ENCODE measurements at regions not wholly inside any gene's neighbourhood (a gene's known extent, or its start where the extent isn't known, plus 50 kb on each side); places are given as distances from the start of the nearest gene placed in this dataset.

- H3K4me3 ChIP-seq (ENCODE audit: control insufficient read depth in 1 of 7, extremely low read depth in 1 of 7, insufficient read depth in 4 of 7, low read depth in 2 of 7, low read length in 6 of 7) = no peak overlapping the region
- peaks cover 0 to 10% (median 3%) of the 10 kb centered on the region in 5 experiments for H3K9me3 ChIP-seq (ENCODE audit: control extremely low read depth in 1 of 5, control insufficient read depth in 4 of 5, insufficient read depth in 2 of 5, low read depth in 1 of 5, low read length in 4 of 5)
- DNase-seq = no peak
- no peak overlapping the region for H3K27ac ChIP-seq (ENCODE audit: insufficient read depth in 1 of 2, low read depth in 1 of 2, low read length in 2 of 2, poor library complexity in 1 of 2, severe bottlenecking in 2 of 2)
- H3K36me3 ChIP-seq (ENCODE audit: control insufficient read depth in 4 of 4, insufficient read depth in 4 of 4, low read length in 3 of 4) = no peaks in the 10 kb centered on the region
- H3K27me3 ChIP-seq (replicated peaks in 2 of 5; ENCODE audit: control insufficient read depth in 4 of 5, insufficient read depth in 5 of 5, low read length in 4 of 5) = no peaks in the 10 kb centered on the region
- ChIA-PET POLR2A (no interaction called here), CTCF (no interaction called here)
- no CpG with 5 or more reads among the region's 5 CpGs for WGBS (ENCODE audit: insufficient coverage)
- H3K4me1 ChIP-seq (ENCODE audit: control extremely low read depth in 1 of 4, control insufficient read depth in 4 of 4, insufficient read depth in 4 of 4, low read length in 3 of 4) = no peaks in the 10 kb centered on the region
These were observed 168.3 kb upstream of the SPRY2 start for GRCh38 chr13:80509264-80509663.

DNA sequence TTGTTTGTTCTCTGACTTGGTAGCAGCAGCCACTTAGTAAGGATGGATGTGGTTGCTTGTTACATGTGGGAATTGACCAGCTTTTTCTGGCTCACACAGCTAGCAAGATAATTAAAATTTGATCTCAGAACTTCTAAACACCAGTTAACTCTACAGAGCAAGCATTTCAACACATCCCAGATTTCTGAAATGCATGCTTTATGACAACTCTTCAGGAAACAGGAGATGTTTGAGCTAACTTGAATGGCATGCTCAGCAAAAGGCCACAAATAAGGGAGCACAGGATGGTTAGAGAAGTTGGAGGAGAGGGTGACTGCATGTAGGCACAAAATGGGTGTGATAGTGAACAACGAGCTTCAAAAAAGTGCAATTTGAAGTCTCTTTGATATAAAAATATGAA is 167.1 kb upstream of the SPRY2 start:
- Histone ChIP-seq H3K4me3 (ENCODE audit: control insufficient read depth in 1 of 7, extremely low read depth in 1 of 7, insufficient read depth in 4 of 7, low read depth in 2 of 7, low read length in 6 of 7) (no peak overlapping the region), H3K9me3 (ENCODE audit: control extremely low read depth in 1 of 5, control insufficient read depth in 4 of 5, insufficient read depth in 2 of 5, low read depth in 1 of 5, low read length in 4 of 5) (peaks cover 0 to 10% (median 3%) of the 10 kb centered on the region in 5 experiments), H3K4me1 (ENCODE audit: control extremely low read depth in 1 of 4, control insufficient read depth in 4 of 4, insufficient read depth in 4 of 4, low read length in 3 of 4) (no peaks in the 10 kb centered on the region), H3K27me3 (replicated peaks in 2 of 5; ENCODE audit: control insufficient read depth in 4 of 5, insufficient read depth in 5 of 5, low read length in 4 of 5) (no peaks in the 10 kb centered on the region), H3K27ac (ENCODE audit: insufficient read depth in 1 of 2, low read depth in 1 of 2, low read length in 2 of 2, poor library complexity in 1 of 2, severe bottlenecking in 2 of 2) (no peak overlapping the region), H3K36me3 (ENCODE audit: control insufficient read depth in 4 of 4, insufficient read depth in 4 of 4, low read length in 3 of 4) (no peaks in the 10 kb centered on the region)
- POLR2A ChIA-PET = no interaction called here
- 100% methylated on average over 1 of the region's 1 CpG for WGBS (ENCODE audit: insufficient coverage)
- no peak for DNase-seq
- CTCF ChIA-PET = interaction anchor here (1.6 kb wide), 1 partner anchor 9 kb away, joined by 4 read pairs; no protein-coding TSS in a partner anchor

- CTCF ChIA-PET = no interaction called here
- 78% methylated on average over 1 of the region's 4 CpGs for WGBS (ENCODE audit: insufficient coverage)
- POLR2A ChIA-PET = no interaction called here
These were observed 163.5 kb upstream of the SPRY2 start for GRCh38 chr13:80504453-80504852.

GRCh38 chr13:80502359-80502758 is 161.4 kb upstream of the SPRY2 start:
- Histone ChIP-seq H3K27ac (ENCODE audit: insufficient read depth in 1 of 2, low read depth in 1 of 2, low read length in 2 of 2, poor library complexity in 1 of 2, severe bottlenecking in 2 of 2) (no peak overlapping the region), H3K4me3 (ENCODE audit: control insufficient read depth in 1 of 7, extremely low read depth in 1 of 7, insufficient read depth in 4 of 7, low read depth in 2 of 7, low read length in 6 of 7) (no peak overlapping the region), H3K27me3 (replicated peaks in 2 of 5; ENCODE audit: control insufficient read depth in 4 of 5, insufficient read depth in 5 of 5, low read length in 4 of 5) (no peaks in the 10 kb centered on the region), H3K9me3 (ENCODE audit: control extremely low read depth in 1 of 5, control insufficient read depth in 4 of 5, insufficient read depth in 2 of 5, low read depth in 1 of 5, low read length in 4 of 5) (peaks cover 0 to 10% (median 3%) of the 10 kb centered on the region in 5 experiments), H3K36me3 (ENCODE audit: control insufficient read depth in 4 of 4, insufficient read depth in 4 of 4, low read length in 3 of 4) (no peaks in the 10 kb centered on the region), H3K4me1 (ENCODE audit: control extremely low read depth in 1 of 4, control insufficient read depth in 4 of 4, insufficient read depth in 4 of 4, low read length in 3 of 4) (no peaks in the 10 kb centered on the region)
- DNase-seq = no peak
- ChIA-PET CTCF (interaction anchor here (1.1 kb wide), 1 partner anchor 29 kb away, joined by 4 read pairs; no protein-coding TSS in a partner anchor), POLR2A (no interaction called here)

More at GRCh38 chr13:80504453-80504852, 163.5 kb upstream of the SPRY2 start:
- Histone ChIP-seq H3K4me3 (ENCODE audit: control insufficient read depth in 1 of 7, extremely low read depth in 1 of 7, insufficient read depth in 4 of 7, low read depth in 2 of 7, low read length in 6 of 7) (no peak overlapping the region), H3K9me3 (ENCODE audit: control extremely low read depth in 1 of 5, control insufficient read depth in 4 of 5, insufficient read depth in 2 of 5, low read depth in 1 of 5, low read length in 4 of 5) (peaks cover 0 to 10% (median 3%) of the 10 kb centered on the region in 5 experiments), H3K27me3 (replicated peaks in 2 of 5; ENCODE audit: control insufficient read depth in 4 of 5, insufficient read depth in 5 of 5, low read length in 4 of 5) (no peaks in the 10 kb centered on the region), H3K36me3 (ENCODE audit: control insufficient read depth in 4 of 4, insufficient read depth in 4 of 4, low read length in 3 of 4) (no peaks in the 10 kb centered on the region), H3K4me1 (ENCODE audit: control extremely low read depth in 1 of 4, control insufficient read depth in 4 of 4, insufficient read depth in 4 of 4, low read length in 3 of 4) (no peaks in the 10 kb centered on the region), H3K27ac (ENCODE audit: insufficient read depth in 1 of 2, low read depth in 1 of 2, low read length in 2 of 2, poor library complexity in 1 of 2, severe bottlenecking in 2 of 2) (no peak overlapping the region)
- no peak for DNase-seq

GRCh38 chr13:80501556-80501955 is 160.6 kb upstream of the SPRY2 start:
- POLR2A ChIA-PET = no interaction called here
- Histone ChIP-seq H3K4me3 (ENCODE audit: control insufficient read depth in 1 of 7, extremely low read depth in 1 of 7, insufficient read depth in 4 of 7, low read depth in 2 of 7, low read length in 6 of 7) (no peak overlapping the region), H3K9me3 (ENCODE audit: control extremely low read depth in 1 of 5, control insufficient read depth in 4 of 5, insufficient read depth in 2 of 5, low read depth in 1 of 5, low read length in 4 of 5) (peaks cover 0 to 10% (median 3%) of the 10 kb centered on the region in 5 experiments), H3K4me1 (ENCODE audit: control extremely low read depth in 1 of 4, control insufficient read depth in 4 of 4, insufficient read depth in 4 of 4, low read length in 3 of 4) (no peaks in the 10 kb centered on the region), H3K27ac (ENCODE audit: insufficient read depth in 1 of 2, low read depth in 1 of 2, low read length in 2 of 2, poor library complexity in 1 of 2, severe bottlenecking in 2 of 2) (no peak overlapping the region), H3K36me3 (ENCODE audit: control insufficient read depth in 4 of 4, insufficient read depth in 4 of 4, low read length in 3 of 4) (no peaks in the 10 kb centered on the region), H3K27me3 (replicated peaks in 2 of 5; ENCODE audit: control insufficient read depth in 4 of 5, insufficient read depth in 5 of 5, low read length in 4 of 5) (no peaks in the 10 kb centered on the region)
- WGBS (ENCODE audit: insufficient coverage) = 87% methylated on average over 2 of the region's 3 CpGs
- CTCF ChIA-PET = interaction anchor here (1.1 kb wide), 1 partner anchor 28 kb away, joined by 4 read pairs; no protein-coding TSS in a partner anchor
- no peak for DNase-seq

DNA sequence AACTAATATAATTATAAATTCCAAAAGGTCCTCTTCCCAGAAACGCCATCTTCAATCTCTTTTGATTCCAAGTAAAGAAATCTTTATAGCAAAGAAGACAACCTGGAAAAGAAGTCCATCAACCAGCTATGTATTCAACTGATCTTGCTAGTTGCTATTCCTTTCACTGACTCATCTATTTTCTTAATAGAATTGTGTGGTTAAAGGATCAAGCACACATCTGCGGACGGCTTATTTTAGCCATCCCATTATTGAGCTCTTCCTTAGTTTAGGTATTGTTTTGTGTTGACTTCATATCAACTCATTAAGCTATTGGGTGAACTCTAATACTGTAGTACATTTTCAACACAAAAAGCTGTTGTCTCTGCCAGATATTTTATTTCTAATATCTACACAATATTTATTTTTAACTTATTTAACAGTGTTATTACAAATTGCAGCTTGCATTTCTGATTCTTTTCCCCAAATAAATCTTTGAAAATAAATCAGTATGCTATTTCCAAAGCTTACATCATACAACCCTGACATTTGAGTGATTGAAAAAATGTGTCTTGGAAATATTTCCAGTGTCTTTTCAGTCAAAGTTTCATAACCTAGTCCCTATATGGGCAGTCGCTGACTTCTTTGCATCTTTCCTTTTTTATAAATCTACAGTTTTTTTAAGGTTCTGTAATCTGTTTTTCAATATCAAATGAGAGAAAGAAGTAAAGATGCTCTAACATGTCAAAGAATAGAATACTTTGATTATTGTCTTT is 158.8 kb upstream of the SPRY2 start:
- H3K27ac ChIP-seq (ENCODE audit: insufficient read depth in 1 of 2, low read depth in 1 of 2, low read length in 2 of 2, poor library complexity in 1 of 2, severe bottlenecking in 2 of 2) = no peak overlapping the region
- WGBS (ENCODE audit: insufficient coverage) = no CpG with 5 or more reads among the region's 4 CpGs
- H3K9me3 ChIP-seq (ENCODE audit: control extremely low read depth in 1 of 5, control insufficient read depth in 4 of 5, insufficient read depth in 2 of 5, low read depth in 1 of 5, low read length in 4 of 5) = peaks cover 0 to 2% (median 0%) of the 10 kb centered on the region in 5 experiments
- POLR2A ChIA-PET = no interaction called here
- H3K36me3 ChIP-seq (ENCODE audit: control insufficient read depth in 4 of 4, insufficient read depth in 4 of 4, low read length in 3 of 4) = no peaks in the 10 kb centered on the region
- no peaks in the 10 kb centered on the region for H3K4me1 ChIP-seq (ENCODE audit: control extremely low read depth in 1 of 4, control insufficient read depth in 4 of 4, insufficient read depth in 4 of 4, low read length in 3 of 4)
- DNase-seq = no peak
- CTCF ChIA-PET = no interaction called here
- no peak overlapping the region for H3K4me3 ChIP-seq (ENCODE audit: control insufficient read depth in 1 of 7, extremely low read depth in 1 of 7, insufficient read depth in 4 of 7, low read depth in 2 of 7, low read length in 6 of 7)
- no peaks in the 10 kb centered on the region for H3K27me3 ChIP-seq (replicated peaks in 2 of 5; ENCODE audit: control insufficient read depth in 4 of 5, insufficient read depth in 5 of 5, low read length in 4 of 5)

- WGBS (ENCODE audit: insufficient coverage) = no CpG with 5 or more reads among the region's 3 CpGs
- no peaks in the 10 kb centered on the region for H3K9me3 ChIP-seq (ENCODE audit: control extremely low read depth in 1 of 5, control insufficient read depth in 4 of 5, insufficient read depth in 2 of 5, low read depth in 1 of 5, low read length in 4 of 5)
- ChIA-PET POLR2A (no interaction called here), CTCF (no interaction called here)
- H3K36me3 ChIP-seq (ENCODE audit: control insufficient read depth in 4 of 4, insufficient read depth in 4 of 4, low read length in 3 of 4) = no peaks in the 10 kb centered on the region
- H3K27me3 ChIP-seq (replicated peaks in 2 of 5; ENCODE audit: control insufficient read depth in 4 of 5, insufficient read depth in 5 of 5, low read length in 4 of 5) = no peaks in the 10 kb centered on the region
- H3K4me3 ChIP-seq (ENCODE audit: control insufficient read depth in 1 of 7, extremely low read depth in 1 of 7, insufficient read depth in 4 of 7, low read depth in 2 of 7, low read length in 6 of 7) = no peak overlapping the region
- DNase-seq = no peak
- H3K27ac ChIP-seq (ENCODE audit: insufficient read depth in 1 of 2, low read depth in 1 of 2, low read length in 2 of 2, poor library complexity in 1 of 2, severe bottlenecking in 2 of 2) = no peak overlapping the region
- no peaks in the 10 kb centered on the region for H3K4me1 ChIP-seq (ENCODE audit: control extremely low read depth in 1 of 4, control insufficient read depth in 4 of 4, insufficient read depth in 4 of 4, low read length in 3 of 4)
These were observed 157.5 kb upstream of the SPRY2 start for GRCh38 chr13:80498433-80498832.

Measured in common myeloid progenitor, CD34-positive (primary cell).